Sigmoid colon (tissue), 6 donors: ENCODE measurements at regions not wholly inside any gene's neighbourhood (a gene's known extent, or its start where the extent isn't known, plus 50 kb on each side); places are given as distances from the start of the nearest gene placed in this dataset.

Experiments
- DNase-seq: peaks from one replicate; pipeline ENCODE4 v3.0.0-alpha.2; 2019
- H3K27ac ChIP-seq, 4 donors: fragments of 200-600 bp; sonication (generic); one replicate each; pipeline ENCODE4 v1.5.1; 2016 to 2019; ENCODE audit warnings: mild to moderate bottlenecking in 1 of 4
- H3K27me3 ChIP-seq, 3 donors: fragments of 200-600 bp; sonication (generic); one replicate each; pipeline ENCODE4 v1.5.1; 2019; ENCODE audit warnings: mild to moderate bottlenecking in 1 of 3
- H3K36me3 ChIP-seq, 4 donors: fragments of 200-600 bp; sonication (generic); one replicate each; pipeline ENCODE4 v1.5.1; 2016 to 2019
- H3K4me1 ChIP-seq, 4 donors: fragments of 200-600 bp; sonication (generic); one replicate each; pipeline ENCODE4 v1.5.1; 2017 to 2019
- H3K4me3 ChIP-seq, 4 donors: fragments of 200-600 bp; sonication (generic); one replicate each; pipeline ENCODE4 v1.5.1; 2017 to 2019; ENCODE audit warnings: mild to moderate bottlenecking in 2 of 4, moderate library complexity in 1 of 4
- H3K9me3 ChIP-seq, 4 donors: fragments of 200-600 bp in 3 of 4; sonication (generic) in 3 of 4; one replicate each; pipeline versions ENCODE4 v1.5.1 to v1.6.1; 2013 to 2019
- CTCF ChIP-seq, 4 experiments: fragments of 450-650 bp in 3 of 4; fragments of 200-600 bp in 1 of 4; IDR thresholded peaks; one replicate each; pipeline ENCODE4 v1.5.1; 2016 to 2019; ENCODE audit warnings: antibody characterized with exemption in 4 of 4, mild to moderate bottlenecking in 3 of 4, moderate library complexity in 2 of 4
- EP300 ChIP-seq, 4 donors: sonication (generic); formaldehyde crosslinking; IDR thresholded peaks; one replicate each; pipeline ENCODE4 v1.6.1; 2017; ENCODE audit warnings: antibody characterized with exemption in 4 of 4
- POLR2A ChIP-seq, 2 donors: fragments of 450-650 bp; IDR thresholded peaks; one replicate each; pipeline ENCODE4 v1.6.1; 2016; ENCODE audit warnings: antibody characterized with exemption in 2 of 2, mild to moderate bottlenecking in 2 of 2, moderate library complexity in 2 of 2
- POLR2AphosphoS5 ChIP-seq, 4 donors: sonication (generic); formaldehyde crosslinking; IDR thresholded peaks; one replicate each; pipeline ENCODE4 v1.6.1; 2017; ENCODE audit warnings: antibody characterized with exemption in 4 of 4
- WGBS, 2 donors: extraction: QIAGEN DNeasy Blood & Tissue Kit; methylation state at CpG; one replicate each; pipeline ENCODE4 v1.1.7; 2013; 5-methylcytosine and 5-hydroxymethylcytosine counted together
- intact Hi-C: fragments of 100-400 bp; cut with DNase I; formaldehyde crosslinking; loops from one replicate; pipeline ENCODE4 v1.15.1; 2023
- donor health status: healthy with polysubstance abuse.
- donor health status: healthy.

- Histone ChIP-seq H3K27ac (no peak overlapping the region), H3K4me1 (no peaks in the 10 kb centered on the region), H3K9me3 (no peaks in the 10 kb centered on the region), H3K4me3 (no peak overlapping the region), H3K27me3 (no peaks in the 10 kb centered on the region), H3K36me3 (no peaks in the 10 kb centered on the region)
- WGBS, 2 donors, result 96 to 99% methylated on average over 1 of the region's 1 CpG
- TF ChIP-seq CTCF (IDR thresholded peaks at IDR 0.05), result no peak
- TF ChIP-seq POLR2AphosphoS5 (IDR thresholded peaks at IDR 0.05), result no peak
- TF ChIP-seq EP300 (IDR thresholded peaks at IDR 0.05), result no peak
- no peak for TF ChIP-seq POLR2A (IDR thresholded peaks at IDR 0.05)
- intact Hi-C loops, result no loop called here
- DNase-seq, result no peak
Measured at GRCh38 chr3:154972951-154973350, 107.2 kb upstream of the MME start.

GRCh38 chr3:154971771-154972326, 108.3 kb upstream of the MME start:
- Histone ChIP-seq H3K36me3 (no peaks in the 10 kb centered on the region), H3K4me3 (no peak overlapping the region), H3K27me3 (no peaks in the 10 kb centered on the region), H3K9me3 (no peaks in the 10 kb centered on the region), H3K27ac (no peak overlapping the region), H3K4me1 (no peaks in the 10 kb centered on the region)
- intact Hi-C loops, result no loop called here
- 54 to 77% methylated on average over 2 of the region's 2 CpGs for WGBS, 2 donors
- TF ChIP-seq POLR2A (IDR thresholded peaks at IDR 0.05) (no peak), POLR2AphosphoS5 (IDR thresholded peaks at IDR 0.05) (no peak), EP300 (IDR thresholded peaks at IDR 0.05) (no peak), CTCF (IDR thresholded peaks at IDR 0.05) (no peak)
- no peak for DNase-seq

GRCh38 chr3:154971341-154971740, 108.8 kb upstream of the MME start:
- Histone ChIP-seq H3K27me3 (no peaks in the 10 kb centered on the region), H3K27ac (no peak overlapping the region), H3K4me3 (no peak overlapping the region), H3K36me3 (no peaks in the 10 kb centered on the region), H3K9me3 (no peaks in the 10 kb centered on the region), H3K4me1 (no peaks in the 10 kb centered on the region)
- no peak for DNase-seq
- WGBS, 2 donors, result 86 to 93% methylated on average over 7 of the region's 7 CpGs
- TF ChIP-seq CTCF (IDR thresholded peaks at IDR 0.05) (no peak), POLR2AphosphoS5 (IDR thresholded peaks at IDR 0.05) (no peak), POLR2A (IDR thresholded peaks at IDR 0.05) (no peak), EP300 (IDR thresholded peaks at IDR 0.05) (no peak)
- intact Hi-C loops, result no loop called here

GRCh38 chr3:154970797-154971196, 109.3 kb upstream of the MME start:
- TF ChIP-seq POLR2AphosphoS5 (IDR thresholded peaks at IDR 0.05) (no peak), CTCF (IDR thresholded peaks at IDR 0.05) (no peak), EP300 (IDR thresholded peaks at IDR 0.05) (no peak), POLR2A (IDR thresholded peaks at IDR 0.05) (no peak)
- WGBS, 2 donors, result 87 to 90% methylated on average over 3 of the region's 3 CpGs
- Histone ChIP-seq H3K4me1 (no peaks in the 10 kb centered on the region), H3K9me3 (no peaks in the 10 kb centered on the region), H3K4me3 (no peak overlapping the region), H3K36me3 (no peaks in the 10 kb centered on the region), H3K27ac (no peak overlapping the region), H3K27me3 (no peaks in the 10 kb centered on the region)
- intact Hi-C loops, result no loop called here
- no peak for DNase-seq

GRCh38 chr3:154969366-154969765, 110.8 kb upstream of the MME start:
- Histone ChIP-seq H3K9me3 (no peaks in the 10 kb centered on the region), H3K27ac (no peak overlapping the region), H3K4me3 (no peak overlapping the region), H3K4me1 (no peaks in the 10 kb centered on the region), H3K27me3 (no peaks in the 10 kb centered on the region), H3K36me3 (no peaks in the 10 kb centered on the region)
- no peak for DNase-seq
- no peak for TF ChIP-seq POLR2A (IDR thresholded peaks at IDR 0.05)
- TF ChIP-seq EP300 (IDR thresholded peaks at IDR 0.05), result no peak
- TF ChIP-seq POLR2AphosphoS5 (IDR thresholded peaks at IDR 0.05), result no peak
- TF ChIP-seq CTCF (IDR thresholded peaks at IDR 0.05), result no peak
- intact Hi-C loops, result no loop called here
- 75 to 82% methylated on average over 2 of the region's 2 CpGs for WGBS, 2 donors
